H9 (cell line): ENCODE measurements at regions not wholly inside any gene's neighbourhood (a gene's known extent, or its start where the extent isn't known, plus 50 kb on each side); places are given as distances from the start of the nearest gene placed in this dataset.

Experiments used
- DNase-seq: peaks from one replicate; pipeline ENCODE4 v3.0.0-alpha.2; 2017
- H2AFZ ChIP-seq: one replicate; pipeline ENCODE4 v1.6.1; 2013; ENCODE audit warnings: mild to moderate bottlenecking, low read length, control low read depth, moderate library complexity
- H2AK5ac ChIP-seq: 2 replicates; pipeline ENCODE4 v1.6.1; 2013; ENCODE audit warnings: low read length, control low read depth, mixed read lengths; ENCODE audit not compliant: insufficient read length
- H2BK120ac ChIP-seq: one replicate; pipeline ENCODE4 v1.6.1; 2013; ENCODE audit warnings: low read depth, mild to moderate bottlenecking, low read length, control low read depth, inconsistent platforms; ENCODE audit not compliant: poor library complexity, severe bottlenecking
- H2BK12ac ChIP-seq: 2 replicates; pipeline ENCODE4 v1.6.1; 2013; ENCODE audit warnings: low read length, control low read depth, mixed read lengths, low read depth; ENCODE audit not compliant: insufficient read length
- H2BK15ac ChIP-seq: 2 replicates; pipeline ENCODE4 v1.6.1; 2013; ENCODE audit warnings: low read depth, low read length, control low read depth
- H2BK20ac ChIP-seq: one replicate; pipeline ENCODE4 v1.6.1; 2013; ENCODE audit warnings: low read depth, mild to moderate bottlenecking, low read length, control low read depth, inconsistent platforms; ENCODE audit not compliant: poor library complexity, severe bottlenecking
- H2BK5ac ChIP-seq: 2 replicates; pipeline ENCODE4 v1.6.1; 2013; ENCODE audit warnings: low read length, control low read depth, mixed read lengths; ENCODE audit not compliant: insufficient read length
- H3K14ac ChIP-seq: 2 replicates; pipeline ENCODE4 v1.6.1; 2013; ENCODE audit warnings: low read length, control low read depth; ENCODE audit not compliant: insufficient read depth
- H3K18ac ChIP-seq: 2 replicates; pipeline ENCODE4 v1.6.1; 2013; ENCODE audit warnings: low read depth, mild to moderate bottlenecking, mixed read lengths, low read length, control low read depth; ENCODE audit not compliant: insufficient read length
- H3K23ac ChIP-seq: 2 replicates; pipeline ENCODE4 v1.6.1; 2013; ENCODE audit warnings: low read length, control low read depth, mixed read lengths, low read depth; ENCODE audit not compliant: insufficient read length
- H3K23me2 ChIP-seq: 2 replicates; pipeline ENCODE4 v1.6.1; 2013; ENCODE audit warnings: low read depth, mild to moderate bottlenecking, mixed read lengths, low read length, control low read depth; ENCODE audit not compliant: insufficient read length, poor library complexity, severe bottlenecking
- H3K27ac ChIP-seq: 2 replicates; pipeline ENCODE4 v1.5.1; 2013; ENCODE audit warnings: low read length, control low read depth, mixed read lengths, low read depth; ENCODE audit not compliant: insufficient read length
- H3K27me3 ChIP-seq: 2 replicates; pipeline ENCODE4 v1.6.1; 2013; ENCODE audit warnings: low read length, control low read depth, inconsistent platforms; ENCODE audit not compliant: insufficient read depth
- H3K4ac ChIP-seq: 2 replicates; pipeline ENCODE4 v1.6.1; 2013; ENCODE audit warnings: low read depth, mild to moderate bottlenecking, control low read depth, inconsistent platforms, low read length, moderate library complexity
- H3K4me1 ChIP-seq: 2 replicates; pipeline ENCODE4 v1.6.1; 2013; ENCODE audit warnings: low read length, control low read depth, inconsistent platforms; ENCODE audit not compliant: insufficient read depth
- H3K4me2 ChIP-seq: 2 replicates; pipeline ENCODE4 v1.6.1; 2013; ENCODE audit warnings: low read length, control low read depth, mixed read lengths; ENCODE audit not compliant: insufficient read length, insufficient read depth
- H3K56ac ChIP-seq: 2 replicates; pipeline ENCODE4 v1.6.1; 2013; ENCODE audit warnings: low read depth, mild to moderate bottlenecking, mixed read lengths, low read length, control low read depth; ENCODE audit not compliant: insufficient read length
- H3K79me1 ChIP-seq: 2 replicates; pipeline ENCODE4 v1.6.1; 2013; ENCODE audit warnings: low read depth, mild to moderate bottlenecking, moderate library complexity, low read length, control low read depth, inconsistent platforms; ENCODE audit not compliant: insufficient read depth, poor library complexity, severe bottlenecking
- H3K79me2 ChIP-seq: 2 replicates; pipeline ENCODE4 v1.6.1; 2013; ENCODE audit warnings: low read length, control low read depth, inconsistent platforms; ENCODE audit not compliant: insufficient read depth
- H3K9ac ChIP-seq: 2 replicates; pipeline ENCODE4 v1.6.1; 2013; ENCODE audit warnings: low read length, control low read depth, mixed read lengths; ENCODE audit not compliant: insufficient read length; ENCODE audit errors: extremely low read depth
- H3K9me3 ChIP-seq: one replicate; pipeline ENCODE4 v1.6.1; 2013; ENCODE audit warnings: low read depth, low read length, inconsistent platforms; ENCODE audit not compliant: control insufficient read depth
- H3T11ph ChIP-seq: one replicate; pipeline ENCODE4 v1.6.1; 2013; ENCODE audit warnings: mild to moderate bottlenecking, low read length, control low read depth, inconsistent platforms
- H4K20me1 ChIP-seq: one replicate; pipeline ENCODE4 v1.6.1; 2013; ENCODE audit not compliant: control insufficient read depth, insufficient read length, insufficient read depth
- H4K5ac ChIP-seq: 2 replicates; pipeline ENCODE4 v1.6.1; 2013; ENCODE audit warnings: low read depth, mild to moderate bottlenecking, mixed read lengths, low read length, control low read depth; ENCODE audit not compliant: insufficient read length
- H4K8ac ChIP-seq: replicated peaks from 2 replicates; pipeline ENCODE4 v1.6.1; 2013; ENCODE audit warnings: low read length, control low read depth, mixed read lengths, low read depth; ENCODE audit not compliant: insufficient read length
- H4K91ac ChIP-seq: 2 replicates; pipeline ENCODE4 v1.6.1; 2013; ENCODE audit warnings: low read depth, mild to moderate bottlenecking, moderate library complexity, mixed read lengths, low read length, control low read depth; ENCODE audit not compliant: insufficient read length
- H3K27ac Mint-ChIP-seq, 3 experiments: 2 replicates in 2 of 3; 3 replicates in 1 of 3; pipeline ENCODE4 v1.8.0; 2020 to 2021; ENCODE audit warnings: mixed read lengths in 3 of 3, mild to moderate bottlenecking in 1 of 3, moderate library complexity in 1 of 3
- H3K27me3 Mint-ChIP-seq: 2 replicates; pipeline ENCODE4 v1.8.0; 2021; ENCODE audit warnings: low read depth, mild to moderate bottlenecking, moderate library complexity, mixed read lengths
- H3K36me3 Mint-ChIP-seq, 3 experiments: 2 replicates in 2 of 3; 3 replicates in 1 of 3; pipeline ENCODE4 v1.8.0; 2020 to 2021; ENCODE audit warnings: low read depth in 3 of 3, mixed read lengths in 3 of 3; ENCODE audit not compliant: insufficient read depth in 1 of 3
- H3K4me1 Mint-ChIP-seq, 2 experiments: 2 replicates each; pipeline ENCODE4 v1.8.0; 2020; ENCODE audit warnings: mixed read lengths in 2 of 2
- H3K4me3 Mint-ChIP-seq, 2 experiments: 2 replicates in 1 of 2; 3 replicates in 1 of 2; pipeline ENCODE4 v1.8.0; 2020 to 2021; ENCODE audit warnings: mild to moderate bottlenecking in 2 of 2, mixed read lengths in 2 of 2, moderate library complexity in 1 of 2
- H3K9me3 Mint-ChIP-seq, 2 experiments: 2 replicates in 1 of 2; 3 replicates in 1 of 2; pipeline ENCODE4 v1.8.0; 2020; ENCODE audit warnings: mild to moderate bottlenecking in 2 of 2, mixed read lengths in 2 of 2, moderate library complexity in 1 of 2
- CTCF ChIP-seq: fragments of 200-600 bp; sonication (generic); conservative IDR thresholded peaks from 3 replicates; pipeline ENCODE4 v1.8.0; 2021; ENCODE audit warnings: antibody characterized with exemption, mild to moderate bottlenecking
- WGBS: extraction: QIAGEN DNeasy Blood & Tissue Kit; methylation state at CpG from one replicate; pipeline ENCODE4 v1.1.7; 2013; ENCODE audit warnings: missing lambda C conversion rate, low lambda C conversion rate, mixed read lengths; ENCODE audit not compliant: insufficient read length; ENCODE audit errors: extremely low coverage; 5-methylcytosine and 5-hydroxymethylcytosine counted together

GRCh38 chr9:94479757-94480156, 75.1 kb upstream of the PCAT7 start:
- Histone ChIP-seq H3K23me2 (no peaks in the 10 kb centered on the region), H3K79me2 (no peaks in the 10 kb centered on the region), H3K14ac (no peak overlapping the region), H3K4me1 (no peaks in the 10 kb centered on the region), H4K5ac (no peak overlapping the region), H3K9ac (no peak overlapping the region), H2BK120ac (no peak overlapping the region), H3K18ac (no peak overlapping the region), H3K23ac (no peak overlapping the region), H2AFZ (no peak overlapping the region), H2BK5ac (no peak overlapping the region), H2BK15ac (no peak overlapping the region), H4K8ac (no peak overlapping the region), H3K27me3 (no peaks in the 10 kb centered on the region), H4K20me1 (peaks cover 2% of the 10 kb centered on the region), H2BK20ac (no peak overlapping the region), H3K27ac (no peak overlapping the region), H3K4me2 (no peak overlapping the region), H3K4ac (no peak overlapping the region; the same call in 1 of the 2 replicates), H3K56ac (no peak overlapping the region), H3K79me1 (no peaks in the 10 kb centered on the region), H3T11ph (no peak overlapping the region), H2BK12ac (no peak overlapping the region), H4K91ac (no peak overlapping the region), H2AK5ac (no peak overlapping the region), H3K9me3 (no peaks in the 10 kb centered on the region)
- H3K9me3 Mint-ChIP-seq, result peaks cover 9 to 11% of the 10 kb centered on the region in 2 experiments
- no peaks in the 10 kb centered on the region; a peak in 1 of 7 replicates for H3K36me3 Mint-ChIP-seq
- TF ChIP-seq CTCF, result no peak
- no peaks in the 10 kb centered on the region; the same call in 1 of the 2 replicates for H3K27me3 Mint-ChIP-seq
- no peak overlapping the region for H3K27ac Mint-ChIP-seq
- peaks cover 0 to 2% of the 10 kb centered on the region in 2 experiments; a peak in 1 of 4 replicates for H3K4me1 Mint-ChIP-seq
- DNase-seq, result no peak
- WGBS, result no CpG with 5 or more reads among the region's 9 CpGs
- no peak overlapping the region for H3K4me3 Mint-ChIP-seq
